ENCODE measurements at regions not wholly inside any gene's neighbourhood (a gene's known extent, or its start where the extent isn't known, plus 50 kb on each side); places are given as distances from the start of the nearest gene placed in this dataset.
"Not testable (repeated sequence)": the region's sequence is repeated elsewhere in the genome, so short reads cannot be mapped to it uniquely, and the experiment has no call there.

DNA sequence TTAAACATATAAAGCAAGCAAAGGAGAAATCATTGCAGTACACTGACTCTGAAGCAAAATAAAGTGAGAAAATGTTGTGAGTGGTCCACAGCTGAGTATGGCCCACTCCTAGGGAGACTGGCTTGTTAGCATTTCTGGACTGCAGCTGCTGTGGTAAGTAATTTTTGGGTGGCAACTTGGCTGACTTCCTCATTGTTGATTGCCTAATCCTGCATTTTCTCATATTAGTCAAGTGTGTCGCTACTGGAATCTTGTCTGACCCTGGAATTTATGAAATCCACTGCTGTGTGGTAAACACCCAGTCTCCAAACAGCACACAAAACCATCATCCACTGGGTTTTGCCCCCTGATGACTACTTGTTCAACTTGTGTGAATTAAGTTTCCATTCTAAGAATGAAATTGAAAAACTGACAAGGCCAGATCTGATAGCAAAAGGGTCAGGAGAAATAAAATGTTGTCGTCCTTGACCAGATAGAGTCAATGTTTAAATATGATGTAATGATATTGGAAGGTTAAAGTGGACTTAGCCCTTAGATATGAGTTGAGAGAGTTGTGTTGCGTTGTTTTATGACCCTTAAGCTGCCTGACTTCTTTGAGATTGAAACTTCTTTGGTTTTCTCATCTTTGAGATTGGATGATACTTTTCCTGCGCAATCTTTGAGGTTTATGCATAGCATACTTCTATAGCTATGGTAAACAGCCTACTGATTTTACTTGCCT, 106.6 kb upstream of the SEC22B start:
- not testable (repeated sequence) for DNase-seq (ENCODE audit: low read depth in 4 of 4, low spot score in 3 of 4)

- not testable (repeated sequence) for DNase-seq (ENCODE audit: low read depth in 4 of 4, low spot score in 3 of 4)
Observed at GRCh38 chr1:120278259-120278610, 101.9 kb upstream of the SEC22B start.

- DNase-seq (ENCODE audit: low read depth in 4 of 4, low spot score in 3 of 4) = not testable (repeated sequence)
Observed at GRCh38 chr1:120277428-120278258, 101.3 kb upstream of the SEC22B start.

GRCh38 chr1:120276710-120277109, 100.4 kb upstream of the SEC22B start:
- DNase-seq (ENCODE audit: low read depth in 4 of 4, low spot score in 3 of 4) = not testable (repeated sequence)

- not testable (repeated sequence) for DNase-seq (ENCODE audit: low read depth in 4 of 4, low spot score in 3 of 4)
Observed at GRCh38 chr1:120274438-120274837, 98.1 kb upstream of the SEC22B start.

DNA sequence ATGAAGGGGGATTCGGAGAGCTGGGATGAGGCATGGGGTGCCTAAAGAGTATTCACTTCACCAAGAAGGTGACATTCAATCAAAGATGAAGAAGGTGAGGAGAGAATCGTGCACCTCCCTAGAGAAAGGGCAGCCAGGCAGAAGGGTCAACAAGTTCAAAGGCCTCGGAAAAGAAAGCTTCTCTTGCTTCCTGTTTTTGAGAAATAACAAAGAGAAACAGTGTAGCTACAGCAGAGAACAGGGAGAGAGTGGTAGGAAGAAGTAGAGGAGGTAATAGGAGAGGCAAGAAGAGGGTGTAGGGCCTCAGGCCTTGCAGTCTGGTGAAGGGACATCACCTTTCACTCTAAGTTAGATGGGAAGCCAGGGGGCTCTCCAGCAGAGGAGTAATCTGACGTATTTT, 97.0 kb upstream of the SEC22B start:
- DNase-seq (ENCODE audit: low read depth in 4 of 4, low spot score in 3 of 4) = not testable (repeated sequence)

DNA sequence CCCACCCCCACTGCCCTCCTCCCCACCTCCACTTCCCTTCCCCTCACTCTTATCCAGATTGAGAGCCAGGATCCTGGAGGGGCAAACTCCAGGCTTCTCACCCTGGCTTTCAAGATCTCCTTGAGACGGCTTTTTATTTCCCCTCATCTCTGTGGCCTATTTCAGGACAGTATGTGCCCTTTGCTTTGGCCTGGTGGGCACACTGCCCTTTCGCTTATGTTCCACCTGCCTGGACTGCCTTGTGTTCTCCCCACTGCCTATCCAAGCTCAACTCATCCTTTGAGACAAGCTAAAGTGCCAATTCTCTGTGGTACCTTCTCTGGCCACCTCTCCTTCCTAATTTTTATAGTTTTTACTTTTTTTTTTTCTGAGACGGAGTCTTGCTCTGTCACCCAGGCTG, 95.9 kb upstream of the SEC22B start:
- not testable (repeated sequence) for DNase-seq (ENCODE audit: low read depth in 4 of 4, low spot score in 3 of 4)

GRCh38 chr1:120271561-120272221, 95.4 kb upstream of the SEC22B start:
- DNase-seq (ENCODE audit: low read depth in 4 of 4, low spot score in 3 of 4) = not testable (repeated sequence)

DNA sequence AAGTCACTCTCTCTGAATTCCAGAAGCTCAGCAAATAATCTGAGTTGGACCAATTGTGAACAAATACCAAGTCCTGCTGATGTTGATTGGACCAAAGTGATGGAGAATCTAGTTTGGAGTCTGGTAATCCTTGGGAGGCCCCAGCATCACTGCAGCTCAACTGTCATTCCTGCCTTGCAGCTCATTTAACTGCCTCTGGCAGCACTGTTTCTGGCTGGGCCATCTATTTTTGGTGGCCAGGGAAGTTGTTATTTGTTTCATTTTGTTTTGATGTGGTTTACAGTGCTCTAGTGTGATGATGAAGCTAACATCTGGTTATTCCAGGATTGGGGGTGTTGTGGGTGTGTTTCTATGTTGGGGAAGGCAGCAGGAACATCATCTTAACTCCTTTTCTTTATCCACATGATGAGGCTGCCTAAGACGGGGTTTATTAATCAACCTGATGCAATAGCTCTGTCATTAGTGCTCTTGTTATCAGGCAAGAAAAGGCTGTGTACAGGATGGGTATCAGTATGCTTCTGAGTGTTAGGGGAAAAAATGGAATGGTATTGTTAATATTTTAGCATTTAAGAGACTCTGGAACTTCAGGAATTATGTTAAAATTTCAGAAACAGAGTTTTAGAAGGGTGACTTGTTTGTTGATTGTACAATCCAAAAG, 91.7 kb upstream of the SEC22B start:
- not testable (repeated sequence) for DNase-seq (ENCODE audit: low read depth in 4 of 4, low spot score in 3 of 4)

GRCh38 chr1:120264564-120264963, 88.2 kb upstream of the SEC22B start:
- not testable (repeated sequence) for DNase-seq (ENCODE audit: low read depth in 4 of 4, low spot score in 3 of 4)

DNA sequence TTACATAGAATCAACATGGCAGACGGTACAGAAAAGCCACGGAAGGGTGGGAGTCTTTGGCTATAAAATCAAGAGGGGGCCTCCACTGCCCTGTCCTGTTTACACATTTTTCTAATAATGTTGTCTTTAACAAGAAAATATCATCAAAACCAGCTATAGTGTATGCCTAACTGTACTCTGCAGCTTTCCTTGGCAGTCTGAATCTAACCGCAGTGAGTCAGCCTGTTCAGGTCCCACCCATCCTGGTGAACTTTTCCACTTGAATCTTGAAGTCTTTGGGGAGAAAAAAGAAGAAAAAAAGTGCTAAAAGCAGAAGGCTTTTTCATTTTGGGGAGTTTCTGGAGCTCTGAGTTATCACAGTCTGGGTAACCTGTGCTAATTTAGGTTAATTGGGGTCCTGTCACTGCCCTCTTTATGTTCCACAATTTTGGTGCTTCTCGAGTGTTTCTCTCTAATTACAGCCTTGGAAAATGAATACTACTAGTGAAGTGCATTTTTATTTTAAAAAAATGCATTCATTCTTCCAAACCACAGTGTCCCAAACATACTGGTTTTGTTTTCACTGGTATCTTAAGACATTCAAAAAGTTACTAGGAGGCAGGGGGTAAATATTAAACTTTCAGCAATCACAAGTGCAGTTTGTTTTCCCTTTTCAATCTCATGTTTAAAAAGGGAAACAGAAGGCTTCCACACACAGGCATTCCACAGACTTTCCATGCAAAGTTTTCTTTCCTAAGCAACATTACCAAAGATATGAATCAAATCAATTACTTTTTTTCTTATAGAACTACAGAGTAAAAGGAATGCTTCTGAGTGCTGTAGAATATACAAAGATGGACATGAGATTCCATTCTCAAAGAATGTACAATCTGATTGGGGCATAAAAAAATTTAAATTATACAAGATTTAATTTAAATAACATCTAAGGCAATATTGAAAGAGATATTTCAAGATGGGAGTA, 86.8 kb upstream of the SEC22B start:
- not testable (repeated sequence) for DNase-seq (ENCODE audit: low read depth in 4 of 4, low spot score in 3 of 4)

DNA sequence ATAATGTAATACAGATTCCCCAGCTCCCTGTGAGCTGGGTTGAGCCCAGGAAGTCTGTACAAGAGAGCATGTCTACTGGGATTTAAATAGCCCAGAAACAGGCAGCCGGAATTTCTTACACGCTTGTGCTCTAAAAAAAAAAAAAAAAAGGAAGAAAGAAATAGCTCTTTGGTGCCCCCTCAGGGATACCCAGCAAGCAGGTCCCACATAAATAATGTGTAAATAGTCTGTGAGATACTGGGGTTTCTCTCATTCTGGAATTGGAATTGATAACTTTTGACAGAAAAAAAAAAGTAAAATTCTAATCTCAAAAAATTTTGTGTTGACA, 81.4 kb upstream of the SEC22B start:
- DNase-seq (ENCODE audit: low read depth in 4 of 4, low spot score in 3 of 4) = not testable (repeated sequence)

DNA sequence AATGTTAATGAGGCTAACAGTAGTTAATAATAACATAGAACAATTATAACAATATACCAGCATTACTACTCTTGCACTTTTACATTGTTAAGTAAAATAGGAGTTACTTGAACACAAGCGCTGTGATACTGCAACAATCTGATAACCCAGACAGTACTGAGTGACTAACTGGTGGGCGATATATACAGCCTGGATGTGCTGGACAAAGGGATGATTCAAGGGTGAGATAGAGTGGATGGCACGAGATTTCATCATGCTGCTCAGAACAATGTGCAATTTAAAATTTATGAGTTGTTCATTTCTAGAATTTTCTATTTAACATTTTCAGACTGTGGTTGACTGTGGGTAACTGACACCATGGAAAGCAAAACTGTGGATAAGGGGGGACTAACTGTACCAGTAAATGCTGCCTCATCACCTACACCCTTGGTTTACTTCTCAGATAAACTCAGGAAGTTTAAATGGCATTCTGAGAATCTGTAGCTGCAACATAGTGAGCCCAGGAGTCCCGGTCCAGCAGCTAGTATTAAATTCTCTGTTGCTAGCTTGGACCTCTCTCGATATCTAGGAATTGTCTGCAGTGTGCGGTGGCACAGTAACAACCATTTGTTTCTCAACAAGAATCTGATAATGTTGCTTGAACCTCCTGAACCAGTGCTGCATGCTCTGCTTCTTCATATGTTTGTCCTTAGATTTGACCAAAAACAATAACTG, 80.9 kb upstream of the SEC22B start:
- DNase-seq (ENCODE audit: low read depth in 4 of 4, low spot score in 3 of 4) = not testable (repeated sequence)

GRCh38 chr1:120250756-120251155, 74.4 kb upstream of the SEC22B start:
- not testable (repeated sequence) for DNase-seq (ENCODE audit: low read depth in 4 of 4, low spot score in 3 of 4)

DNA sequence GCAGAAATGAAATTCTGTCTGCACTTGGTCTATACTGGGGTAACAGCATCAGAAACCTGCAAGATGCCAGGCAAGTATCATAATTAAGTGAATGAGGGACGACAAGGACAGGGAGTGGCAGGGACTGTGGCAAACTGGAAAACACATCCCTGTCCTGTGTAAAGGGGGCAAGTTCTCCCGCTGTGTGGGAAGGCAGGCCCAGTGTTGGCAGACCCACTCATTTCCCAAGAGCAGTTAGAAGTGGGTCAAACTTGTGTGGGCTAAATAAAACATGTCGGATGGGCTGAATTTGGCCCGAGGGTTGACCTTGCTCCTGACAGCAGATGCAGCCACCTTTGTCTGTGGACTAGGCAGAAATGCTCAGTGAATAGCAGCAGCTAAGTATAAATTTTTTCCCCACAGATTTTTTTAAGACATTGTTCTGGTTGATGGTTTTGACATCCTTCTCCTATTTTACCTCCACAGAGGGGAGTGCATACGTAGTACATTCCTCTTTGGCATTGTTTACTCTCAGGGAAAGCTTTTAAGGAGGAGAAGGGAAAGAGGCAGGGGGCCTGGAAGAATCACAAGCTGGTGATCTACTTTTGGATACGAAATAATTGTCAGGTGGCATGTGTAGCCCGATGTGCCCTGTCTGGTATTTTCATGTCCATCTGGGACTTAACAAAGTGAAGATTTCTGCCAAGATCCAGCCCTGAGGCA, 72.6 kb upstream of the SEC22B start:
- not testable (repeated sequence) for DNase-seq (ENCODE audit: low read depth in 4 of 4, low spot score in 3 of 4)

DNA sequence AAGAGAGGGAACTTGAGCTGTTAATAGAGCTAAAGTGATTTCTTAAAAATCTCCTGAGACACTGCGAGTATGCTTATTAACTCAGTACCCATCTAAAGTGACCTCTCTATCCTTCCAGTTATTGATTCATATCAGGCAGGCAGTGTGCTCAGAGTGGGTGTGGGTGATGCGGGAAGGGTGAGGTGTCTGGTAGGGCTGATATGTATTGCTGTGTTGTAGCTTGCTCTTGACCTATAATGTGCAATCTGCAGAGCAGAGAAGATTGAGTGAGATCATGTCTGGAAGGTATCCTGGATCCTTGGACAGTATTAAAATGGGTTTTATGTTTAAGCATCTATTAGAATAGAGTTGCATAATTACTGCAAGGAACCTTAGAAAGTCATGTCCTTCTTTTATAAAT, 71.9 kb upstream of the SEC22B start:
- not testable (repeated sequence) for DNase-seq (ENCODE audit: low read depth in 4 of 4, low spot score in 3 of 4)

- DNase-seq (ENCODE audit: low read depth in 4 of 4, low spot score in 3 of 4) = not testable (repeated sequence)
Observed at GRCh38 chr1:120243867-120244266, 67.5 kb upstream of the SEC22B start.

DNA sequence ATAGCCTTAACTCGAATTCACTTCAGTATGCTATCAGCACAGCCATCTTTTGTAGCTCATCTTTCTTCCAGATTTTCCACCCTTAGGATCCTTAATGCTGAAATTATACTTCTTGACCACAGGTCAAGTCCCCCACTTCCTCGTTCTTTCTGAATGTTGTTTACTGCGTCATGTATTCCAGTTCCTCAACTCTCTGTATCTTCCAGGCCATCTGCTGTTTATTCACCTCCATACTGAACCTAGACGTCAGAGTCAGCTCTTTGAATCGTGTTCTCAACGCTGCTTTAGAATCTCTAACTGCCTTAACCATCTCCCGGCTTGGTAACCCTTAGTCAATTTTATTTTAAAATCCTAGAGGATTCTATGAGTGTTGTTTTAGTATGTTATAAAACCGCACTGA, 66.3 kb upstream of the SEC22B start:
- not testable (repeated sequence) for DNase-seq (ENCODE audit: low read depth in 4 of 4, low spot score in 3 of 4)

- not testable (repeated sequence) for DNase-seq (ENCODE audit: low read depth in 4 of 4, low spot score in 3 of 4)
Observed at GRCh38 chr1:120241868-120242267, 65.5 kb upstream of the SEC22B start.

Data from right renal pelvis (tissue), 4 donors.